NCI-H774 (cell line): ENCODE measurements at regions not wholly inside any gene's neighbourhood (a gene's known extent, or its start where the extent isn't known, plus 50 kb on each side); places are given as distances from the start of the nearest gene placed in this dataset.
A peak's percentile ranks its signal among the peaks of the same experiment; 100 is the strongest.

Experiments
- DNase-seq: peaks from one replicate; lab custom pipeline; 2025; lab: John Stamatoyannopoulos, UW

GRCh38 chr18:22673182-22673862, 255.6 kb upstream of the CTAGE1 start:
- no peak for DNase-seq

DNA sequence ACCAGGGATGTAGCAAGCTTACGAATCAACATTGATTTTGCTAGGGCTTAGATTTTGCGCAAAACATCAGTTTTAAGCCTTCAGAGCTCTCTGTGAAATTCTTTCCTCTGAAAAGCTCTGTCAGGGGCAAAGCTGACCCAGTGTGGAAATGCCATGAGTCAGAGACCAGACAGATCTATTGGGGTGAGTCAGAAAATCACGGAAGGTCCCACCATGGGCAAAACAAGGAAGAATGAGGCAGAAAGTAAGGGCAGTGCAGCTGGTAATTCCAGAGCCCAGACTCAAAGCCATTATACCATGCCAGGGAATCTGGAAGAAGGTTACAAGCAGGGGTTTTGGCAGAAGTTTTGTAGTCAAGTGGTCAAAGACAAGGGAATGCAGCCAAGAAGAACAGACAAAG, 256.6 kb upstream of the CTAGE1 start:
- DNase-seq = no peak

- no peak for DNase-seq
These were observed 257.3 kb upstream of the CTAGE1 start for GRCh38 chr18:22675006-22675405.

DNA sequence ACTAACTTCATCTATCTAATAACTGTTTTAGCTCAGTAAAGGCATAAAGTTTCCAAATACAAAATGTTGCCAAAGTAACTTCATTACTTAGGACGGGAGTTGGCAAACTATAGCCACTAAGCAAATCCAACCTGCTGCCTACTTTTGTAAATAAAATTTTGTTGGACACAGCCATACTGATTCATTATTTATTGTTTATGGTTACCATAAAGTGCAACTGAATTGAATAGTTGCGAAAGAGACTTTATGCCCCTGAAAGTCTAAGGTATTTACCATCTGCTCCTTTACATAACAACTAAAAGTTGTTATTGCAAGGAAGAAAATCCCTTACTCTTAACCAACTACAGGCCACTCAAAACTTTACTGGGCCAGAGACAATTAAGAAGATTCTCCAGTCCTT, 256.7 kb upstream of the RBBP8 start:
- DNase-seq = no peak

- no peak for DNase-seq
These were observed 254.6 kb upstream of the RBBP8 start for GRCh38 chr18:22678486-22678885.

DNA sequence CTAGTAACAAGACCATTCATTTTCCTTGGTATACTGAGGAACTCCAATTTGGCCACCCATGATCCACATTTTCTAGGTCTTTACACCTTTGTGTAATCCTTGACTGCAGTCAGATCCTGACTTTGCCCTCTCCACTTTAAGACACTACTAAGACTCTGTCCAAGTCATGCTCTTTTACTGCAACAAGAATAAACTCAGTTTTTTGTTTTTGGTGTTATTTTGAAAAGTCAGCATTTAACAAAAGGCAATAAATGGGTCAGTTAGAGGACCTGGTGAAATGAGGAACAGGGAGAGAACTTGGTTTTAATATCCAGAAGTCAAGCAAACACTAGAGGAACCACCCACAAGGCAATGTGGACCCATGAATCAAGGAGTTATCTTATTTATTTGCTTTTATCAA, 252.2 kb upstream of the RBBP8 start:
- no peak for DNase-seq

DNA sequence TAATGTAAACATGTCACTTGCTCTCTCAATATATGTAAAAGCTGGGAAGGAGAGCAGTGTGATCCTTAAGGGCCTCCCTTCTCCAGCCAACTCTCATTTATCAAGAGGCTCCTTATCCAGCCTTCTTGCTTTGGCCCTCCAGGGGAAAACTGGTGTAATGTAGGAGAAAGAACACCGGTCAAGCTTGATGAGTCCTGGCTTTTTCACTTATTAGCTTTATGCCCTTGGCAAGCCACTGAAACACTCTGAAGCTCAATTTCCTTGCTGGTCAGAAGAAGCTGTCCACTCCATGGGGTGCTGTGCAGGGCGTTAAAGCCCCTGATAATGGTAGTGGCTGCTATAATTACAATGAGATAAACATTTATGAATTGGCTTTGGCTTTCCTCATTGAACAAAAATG, 251.2 kb upstream of the RBBP8 start:
- DNase-seq = peak; percentile 2

DNA sequence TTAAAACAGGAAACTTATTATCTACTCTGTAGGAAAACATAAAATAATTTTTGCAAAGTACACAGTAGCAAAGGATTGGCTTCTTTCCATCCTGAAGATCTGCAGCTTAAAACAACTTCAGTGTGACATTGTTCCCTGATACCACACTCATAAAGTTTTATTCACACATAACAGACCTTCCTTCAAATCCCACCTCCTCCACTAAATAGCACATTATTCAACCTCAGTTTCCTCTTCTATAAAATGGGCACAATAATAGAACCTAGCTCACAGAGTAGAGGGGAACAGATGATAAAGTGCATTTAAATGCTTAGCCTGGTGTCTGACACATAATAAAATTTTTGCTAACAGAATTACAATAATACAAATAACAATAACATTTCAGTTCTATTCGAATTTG, 250.4 kb upstream of the RBBP8 start:
- DNase-seq = no peak

DNA sequence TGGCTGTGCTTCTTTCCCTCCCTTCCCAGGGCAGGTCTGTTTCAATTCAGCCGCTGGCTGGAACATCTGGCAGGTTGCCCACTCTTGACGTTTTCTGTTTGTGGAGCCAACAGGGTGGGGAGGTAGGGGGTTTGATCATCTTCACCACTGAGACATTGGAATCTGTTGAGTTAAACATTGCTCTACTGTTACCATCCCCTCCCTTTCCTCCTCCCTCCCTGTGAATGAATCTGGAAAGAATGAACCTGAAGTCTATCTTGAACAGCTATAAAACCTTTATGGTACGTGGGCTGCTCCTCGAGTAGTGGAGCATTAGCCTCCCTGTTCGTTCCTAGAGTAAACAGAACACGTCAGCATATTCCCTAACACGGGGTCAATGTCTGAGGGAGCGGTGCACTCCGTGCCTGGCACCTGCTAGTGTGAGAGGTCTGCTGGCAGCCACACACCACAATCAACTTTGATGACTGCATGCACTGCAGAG, 249.9 kb upstream of the RBBP8 start:
- DNase-seq = peak; percentile 86

DNA sequence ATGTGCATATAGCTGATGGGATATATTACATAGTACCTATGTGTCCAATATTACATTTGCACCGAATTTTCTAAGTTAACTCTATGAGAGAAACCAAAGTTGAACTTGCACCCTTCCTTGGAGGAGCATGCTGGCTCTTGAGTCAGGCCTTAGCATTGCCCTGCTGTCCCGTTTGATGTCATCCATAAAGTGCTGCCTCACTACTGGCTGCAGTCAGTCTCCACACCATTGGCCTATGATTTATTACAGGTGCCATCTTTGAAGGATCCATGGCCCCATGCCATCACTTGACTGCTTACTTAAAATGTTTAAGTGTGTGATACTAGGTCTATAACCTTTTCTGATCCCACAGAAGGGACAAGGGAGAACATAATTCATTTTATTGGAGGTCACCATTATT, 249.3 kb upstream of the RBBP8 start:
- no peak for DNase-seq

GRCh38 chr18:22684268-22684667, 248.9 kb upstream of the RBBP8 start:
- no peak for DNase-seq

GRCh38 chr18:22685788-22686187, 247.3 kb upstream of the RBBP8 start:
- no peak for DNase-seq

GRCh38 chr18:22687892-22688680, 245.0 kb upstream of the RBBP8 start:
- DNase-seq = no peak

DNA sequence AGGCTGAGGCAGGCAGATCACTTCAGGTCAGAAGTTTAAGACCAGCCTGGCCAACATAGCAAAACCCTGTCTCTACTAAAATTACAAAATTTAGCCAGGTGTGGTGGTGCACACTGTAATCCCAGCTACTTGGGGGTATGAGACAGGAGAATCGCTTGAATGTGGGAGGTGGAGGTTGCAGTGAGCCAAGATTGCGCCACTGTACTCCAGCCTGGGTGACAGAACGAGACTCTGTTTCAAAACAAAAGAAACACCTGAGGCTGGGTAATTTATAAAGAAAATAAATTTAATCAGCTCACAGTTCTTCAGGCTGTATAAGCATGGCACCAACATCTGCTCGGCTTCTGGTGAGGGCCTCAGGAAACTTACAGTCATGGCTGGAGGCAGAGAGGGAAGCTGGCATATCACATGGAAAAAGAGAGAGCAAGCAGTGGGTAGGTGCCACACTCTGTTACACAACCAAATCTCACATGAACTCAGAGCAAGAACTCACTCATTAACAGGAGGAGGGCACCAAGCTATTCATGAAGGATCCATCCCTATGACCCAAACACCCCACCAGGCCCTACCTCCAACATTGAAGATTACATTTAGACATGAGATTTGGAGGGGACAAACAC, 244.1 kb upstream of the RBBP8 start:
- DNase-seq = no peak

DNA sequence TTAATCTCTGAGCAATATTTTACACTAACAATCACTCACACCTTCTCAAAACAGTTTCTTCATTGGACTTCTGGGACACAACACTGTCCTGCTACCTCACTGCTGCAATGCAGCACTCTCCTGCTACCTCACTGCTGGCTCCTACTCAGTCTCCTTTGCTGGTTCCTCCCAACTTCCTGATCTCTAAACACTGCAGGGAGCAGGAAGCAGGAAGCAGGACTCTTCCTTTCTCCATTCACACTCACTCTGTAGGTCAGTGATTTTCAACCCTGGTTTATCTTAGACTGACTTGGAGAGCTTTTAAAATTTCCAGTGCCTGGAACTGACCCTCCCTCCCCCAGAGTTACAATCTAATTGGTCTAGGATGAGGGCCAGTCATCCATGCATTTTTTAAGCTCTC, 243.4 kb upstream of the RBBP8 start:
- DNase-seq = no peak

- no peak for DNase-seq
These were observed 242.6 kb upstream of the RBBP8 start for GRCh38 chr18:22690556-22690955.

GRCh38 chr18:22691946-22692710, 241.0 kb upstream of the RBBP8 start:
- no peak for DNase-seq

DNA sequence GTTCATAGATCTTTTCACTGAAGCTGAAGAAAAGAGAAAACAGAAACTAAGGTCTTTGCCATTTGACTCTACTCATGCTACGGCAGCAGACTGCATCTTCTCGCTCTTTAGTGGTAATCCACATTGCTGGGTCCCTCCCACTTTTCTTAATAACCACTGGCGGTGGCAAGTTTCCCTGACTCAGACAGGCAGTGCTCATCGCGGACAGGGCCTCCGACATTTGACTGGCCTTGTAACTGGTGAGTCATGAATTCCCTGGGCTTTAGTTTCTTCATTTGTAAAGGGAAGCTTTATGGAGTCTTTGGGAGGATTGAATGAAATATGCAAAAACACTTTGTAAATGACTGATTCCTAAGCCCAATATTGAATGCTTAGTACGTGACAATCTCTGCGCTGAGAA, 238.2 kb upstream of the RBBP8 start:
- DNase-seq = no peak

GRCh38 chr18:22695674-22696073, 237.5 kb upstream of the RBBP8 start:
- no peak for DNase-seq

GRCh38 chr18:22697561-22697960, 235.6 kb upstream of the RBBP8 start:
- DNase-seq = no peak

- DNase-seq = no peak
These were observed 234.4 kb upstream of the RBBP8 start for GRCh38 chr18:22698711-22699110.

DNA sequence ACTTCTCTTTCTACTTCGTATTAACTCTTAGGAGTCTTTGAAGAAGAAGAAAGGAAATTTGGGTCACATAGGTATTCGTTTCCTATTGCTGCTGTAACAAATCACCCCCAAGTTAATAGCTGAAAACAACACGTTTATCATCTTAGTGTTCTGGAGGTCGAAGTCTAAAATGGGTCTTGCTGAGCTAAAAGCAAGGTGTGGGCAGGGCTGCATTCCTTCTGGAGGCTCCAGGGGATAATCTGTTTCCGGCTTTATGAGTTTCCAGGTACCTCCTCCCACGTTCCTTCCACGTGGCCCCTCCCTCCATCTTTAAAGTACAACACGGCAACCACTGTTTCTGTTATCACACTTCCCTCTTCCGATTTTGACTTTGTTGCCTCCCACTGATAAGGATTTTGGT, 233.5 kb upstream of the RBBP8 start:
- no peak for DNase-seq
